ENCODE measurements at regions not wholly inside any gene's neighbourhood (a gene's known extent, or its start where the extent isn't known, plus 50 kb on each side); places are given as distances from the start of the nearest gene placed in this dataset.

DNA sequence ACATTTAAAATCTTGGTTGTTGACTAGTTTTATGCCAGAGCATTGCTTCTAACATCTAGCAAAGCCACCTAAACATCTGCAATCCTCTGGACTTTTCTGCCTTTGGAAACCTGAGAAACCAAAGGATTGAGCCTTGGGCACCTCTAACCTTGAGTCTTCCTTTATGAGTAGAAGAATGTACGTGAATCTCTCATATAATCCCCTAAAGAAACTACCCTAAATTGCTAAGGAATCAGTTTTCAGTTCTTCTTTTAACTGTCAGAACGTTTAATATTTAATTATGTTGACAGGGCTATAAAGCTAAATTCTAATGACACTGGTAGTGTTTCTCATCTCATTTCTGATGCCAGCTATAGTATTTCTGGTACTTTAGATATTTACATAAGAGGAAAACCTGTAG lies 997.3 kb downstream of the AMY1C start:
- no peak for FAIRE-seq
- H3K9me3 ChIP-seq (ENCODE audit: control insufficient read depth in 2 of 2, insufficient read depth in 1 of 2, low read depth in 1 of 2, low read length in 1 of 2): no peaks in the 10 kb centered on the region
- WGBS, 3 donors: 33 to 63% (median 45%) methylated on average over 2 of the region's 2 CpGs

DNA sequence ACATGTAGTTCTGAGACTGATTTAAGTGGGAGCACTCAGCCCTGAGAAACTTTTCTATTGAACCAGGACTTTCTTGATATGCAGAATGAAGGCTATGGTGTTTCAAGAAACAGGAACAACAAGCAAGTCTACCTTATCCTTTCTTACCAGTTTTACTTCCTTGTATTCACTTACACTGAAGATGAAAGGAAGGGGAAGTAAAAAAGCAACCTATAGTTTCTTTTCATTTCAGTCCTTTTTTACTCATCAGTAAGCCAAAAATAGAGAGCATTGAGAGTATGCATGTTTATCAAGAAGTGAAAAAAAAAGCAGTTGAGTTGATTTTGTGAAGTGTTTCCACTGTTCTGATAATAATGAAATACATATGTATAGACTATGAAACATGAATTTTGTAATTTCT lies 1010.3 kb downstream of the AMY1C start:
- Histone ChIP-seq H3K27me3 (ENCODE audit: control insufficient read depth in 3 of 3, insufficient read depth in 3 of 3, low read length in 3 of 3) (no peaks in the 10 kb centered on the region), H3K36me3 (ENCODE audit: control insufficient read depth in 3 of 3, insufficient read depth in 2 of 3, low read depth in 1 of 3, low read length in 3 of 3) (no peaks in the 10 kb centered on the region), H3K9me3 (ENCODE audit: control insufficient read depth in 2 of 2, insufficient read depth in 1 of 2, low read depth in 1 of 2, low read length in 1 of 2) (no peaks in the 10 kb centered on the region), H3K27ac (ENCODE audit: low read depth in 1 of 3, low read length in 2 of 3) (no peak overlapping the region), H3K4me3 (ENCODE audit: low read depth in 1 of 3, low read length in 3 of 3) (no peak overlapping the region), H3K4me1 (ENCODE audit: control insufficient read depth in 3 of 3, insufficient read depth in 2 of 3, low read depth in 1 of 3, low read length in 2 of 3) (no peaks in the 10 kb centered on the region)
- DNase-seq (no peak), FAIRE-seq (no peak)

More for the DNA sequence above, 997.3 kb downstream of the AMY1C start:
- no peak for DNase-seq
- Histone ChIP-seq H3K4me3 (ENCODE audit: low read depth in 1 of 3, low read length in 3 of 3) (no peak overlapping the region), H3K36me3 (ENCODE audit: control insufficient read depth in 3 of 3, insufficient read depth in 2 of 3, low read depth in 1 of 3, low read length in 3 of 3) (no peaks in the 10 kb centered on the region), H3K4me1 (ENCODE audit: control insufficient read depth in 3 of 3, insufficient read depth in 2 of 3, low read depth in 1 of 3, low read length in 2 of 3) (no peaks in the 10 kb centered on the region), H3K27ac (ENCODE audit: low read depth in 1 of 3, low read length in 2 of 3) (no peak overlapping the region), H3K27me3 (ENCODE audit: control insufficient read depth in 3 of 3, insufficient read depth in 3 of 3, low read length in 3 of 3) (no peaks in the 10 kb centered on the region)

DNA sequence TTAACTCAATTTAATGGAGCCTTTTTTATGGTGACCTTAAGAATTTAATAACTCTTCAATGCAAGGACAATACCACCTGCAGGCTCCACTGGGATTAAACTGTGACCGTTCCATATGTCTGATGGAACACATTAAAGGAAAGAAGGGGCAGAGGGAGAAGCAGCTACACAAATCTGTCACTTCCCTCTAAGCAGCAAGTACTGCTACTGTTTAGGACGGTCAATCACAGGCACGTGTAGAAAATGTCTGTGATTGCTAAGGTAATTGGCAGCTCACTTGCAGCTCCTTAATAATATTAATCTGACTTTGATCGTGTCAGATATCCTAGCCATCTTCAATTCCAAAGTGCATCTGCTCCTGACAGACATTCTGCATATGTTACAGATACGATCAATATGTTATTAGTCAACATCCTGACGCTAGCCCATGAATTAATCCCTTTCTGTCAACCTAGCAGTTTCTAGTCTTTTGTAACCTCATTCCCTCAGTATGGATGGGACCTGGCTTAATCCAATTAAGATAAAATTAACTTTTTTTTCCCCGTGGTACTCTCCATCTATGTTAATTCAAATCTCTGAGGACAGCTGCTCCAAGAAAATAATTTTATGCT lies 1012.4 kb downstream of the AMY1C start:
- Histone ChIP-seq H3K4me3 (ENCODE audit: low read depth in 1 of 3, low read length in 3 of 3) (no peak overlapping the region), H3K27me3 (ENCODE audit: control insufficient read depth in 3 of 3, insufficient read depth in 3 of 3, low read length in 3 of 3) (no peaks in the 10 kb centered on the region), H3K36me3 (ENCODE audit: control insufficient read depth in 3 of 3, insufficient read depth in 2 of 3, low read depth in 1 of 3, low read length in 3 of 3) (no peaks in the 10 kb centered on the region), H3K27ac (ENCODE audit: low read depth in 1 of 3, low read length in 2 of 3) (no peak overlapping the region), H3K9me3 (ENCODE audit: control insufficient read depth in 2 of 2, insufficient read depth in 1 of 2, low read depth in 1 of 2, low read length in 1 of 2) (no peaks in the 10 kb centered on the region), H3K4me1 (ENCODE audit: control insufficient read depth in 3 of 3, insufficient read depth in 2 of 3, low read depth in 1 of 3, low read length in 2 of 3) (no peaks in the 10 kb centered on the region)
- DNase-seq (no peak), FAIRE-seq (no peak)
- WGBS, 3 donors: 65 to 72% (median 66%) methylated on average over 7 of the region's 7 CpGs

DNA sequence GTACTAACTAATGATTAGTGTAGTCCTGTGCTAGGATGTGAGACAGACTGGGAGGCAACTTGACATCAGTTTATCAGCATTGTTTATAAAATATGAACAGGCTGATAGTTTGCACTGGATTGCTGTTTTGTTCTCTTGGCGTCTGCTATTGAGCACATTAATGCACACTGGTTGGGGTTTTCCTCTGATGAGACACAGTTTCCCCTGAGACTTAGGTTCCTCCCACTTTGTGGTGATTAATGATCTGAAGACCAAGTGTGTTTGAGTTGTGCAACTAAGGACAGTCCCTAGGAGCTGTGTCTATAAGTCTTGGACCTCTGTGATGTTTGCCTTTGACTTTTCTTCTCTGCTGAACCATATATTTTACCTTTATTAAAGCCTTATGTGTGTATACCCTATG lies 1015.4 kb downstream of the AMY1C start:
- no peak overlapping the region for H3K4me3 ChIP-seq (ENCODE audit: low read depth in 1 of 3, low read length in 3 of 3)
- H3K4me1 ChIP-seq (ENCODE audit: control insufficient read depth in 3 of 3, insufficient read depth in 2 of 3, low read depth in 1 of 3, low read length in 2 of 3): no peaks in the 10 kb centered on the region
- no peaks in the 10 kb centered on the region for H3K36me3 ChIP-seq (ENCODE audit: control insufficient read depth in 3 of 3, insufficient read depth in 2 of 3, low read depth in 1 of 3, low read length in 3 of 3)
- H3K9me3 ChIP-seq (ENCODE audit: control insufficient read depth in 2 of 2, insufficient read depth in 1 of 2, low read depth in 1 of 2, low read length in 1 of 2): no peaks in the 10 kb centered on the region
- no peak for DNase-seq
- H3K27me3 ChIP-seq (ENCODE audit: control insufficient read depth in 3 of 3, insufficient read depth in 3 of 3, low read length in 3 of 3): no peaks in the 10 kb centered on the region
- no peak overlapping the region for H3K27ac ChIP-seq (ENCODE audit: low read depth in 1 of 3, low read length in 2 of 3)
- 42 to 59% (median 48%) methylated on average over 1 of the region's 1 CpG for WGBS, 3 donors
- no peak for FAIRE-seq

DNA sequence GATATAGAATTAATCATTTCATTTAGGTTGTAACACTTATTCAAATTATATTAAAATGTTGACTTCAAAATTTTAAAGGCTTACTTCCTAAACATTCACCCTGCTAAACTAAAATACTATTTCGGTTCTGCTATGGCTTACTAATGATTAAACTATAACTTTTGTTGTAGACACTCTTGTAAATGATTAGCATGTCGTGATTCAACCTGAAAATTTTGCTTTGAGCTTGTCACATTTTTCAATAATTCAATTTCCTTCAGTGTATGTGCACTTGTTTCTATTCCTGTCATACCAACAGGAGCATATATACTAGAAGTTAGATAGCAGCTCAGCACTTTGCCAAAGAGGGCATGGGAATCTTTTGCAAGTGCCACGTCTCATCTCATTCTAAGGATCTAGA lies 1018.8 kb downstream of the AMY1C start:
- no peaks in the 10 kb centered on the region for H3K36me3 ChIP-seq (ENCODE audit: control insufficient read depth in 3 of 3, insufficient read depth in 2 of 3, low read depth in 1 of 3, low read length in 3 of 3)
- H3K9me3 ChIP-seq (ENCODE audit: control insufficient read depth in 2 of 2, insufficient read depth in 1 of 2, low read depth in 1 of 2, low read length in 1 of 2): no peaks in the 10 kb centered on the region
- H3K27ac ChIP-seq (ENCODE audit: low read depth in 1 of 3, low read length in 2 of 3): no peak overlapping the region
- DNase-seq (no peak), FAIRE-seq (no peak)
- H3K4me1 ChIP-seq (ENCODE audit: control insufficient read depth in 3 of 3, insufficient read depth in 2 of 3, low read depth in 1 of 3, low read length in 2 of 3): no peaks in the 10 kb centered on the region
- H3K4me3 ChIP-seq (ENCODE audit: low read depth in 1 of 3, low read length in 3 of 3): no peak overlapping the region
- no peaks in the 10 kb centered on the region for H3K27me3 ChIP-seq (ENCODE audit: control insufficient read depth in 3 of 3, insufficient read depth in 3 of 3, low read length in 3 of 3)
- WGBS, 3 donors: 45 to 60% (median 46%) methylated on average over 3 of the region's 3 CpGs

DNA sequence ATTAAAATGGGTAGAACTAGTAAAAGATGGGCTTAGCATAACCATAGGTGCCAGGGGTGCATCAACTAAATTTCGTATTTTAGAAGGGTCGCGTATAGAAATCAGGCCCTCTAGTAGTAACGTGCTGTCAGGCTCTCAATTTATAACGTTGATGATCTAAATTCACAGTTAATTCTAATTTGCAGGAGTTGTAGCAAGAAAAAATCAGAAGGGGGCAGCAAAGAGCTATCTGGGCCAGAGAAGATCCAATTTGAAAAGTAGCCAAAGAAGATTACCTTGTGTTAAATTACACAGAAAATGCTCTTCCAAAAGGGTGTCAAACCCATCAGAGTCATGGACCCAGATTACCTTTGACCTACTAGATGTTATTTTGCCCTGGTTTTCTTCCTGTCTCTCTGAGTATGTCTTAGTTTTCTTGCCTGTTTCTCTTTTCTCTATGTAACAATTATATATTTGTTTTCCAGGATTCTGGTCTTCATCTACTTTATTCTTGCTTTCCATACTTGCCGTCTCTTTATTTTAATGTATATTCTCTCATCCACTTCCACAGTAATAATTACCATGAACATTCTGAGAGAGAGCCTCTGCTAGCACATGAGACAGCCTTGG lies 1030.9 kb downstream of the AMY1C start:
- Histone ChIP-seq H3K27me3 (ENCODE audit: control insufficient read depth in 3 of 3, insufficient read depth in 3 of 3, low read length in 3 of 3) (no peaks in the 10 kb centered on the region), H3K27ac (ENCODE audit: low read depth in 1 of 3, low read length in 2 of 3) (no peak overlapping the region), H3K36me3 (ENCODE audit: control insufficient read depth in 3 of 3, insufficient read depth in 2 of 3, low read depth in 1 of 3, low read length in 3 of 3) (no peaks in the 10 kb centered on the region), H3K4me1 (ENCODE audit: control insufficient read depth in 3 of 3, insufficient read depth in 2 of 3, low read depth in 1 of 3, low read length in 2 of 3) (no peaks in the 10 kb centered on the region), H3K4me3 (ENCODE audit: low read depth in 1 of 3, low read length in 3 of 3) (no peak overlapping the region), H3K9me3 (ENCODE audit: control insufficient read depth in 2 of 2, insufficient read depth in 1 of 2, low read depth in 1 of 2, low read length in 1 of 2) (no peaks in the 10 kb centered on the region)
- FAIRE-seq (no peak), DNase-seq (peak; percentile 24 to 40)
- 10 to 18% (median 11%) methylated on average over 6 of the region's 6 CpGs for WGBS, 3 donors

DNA sequence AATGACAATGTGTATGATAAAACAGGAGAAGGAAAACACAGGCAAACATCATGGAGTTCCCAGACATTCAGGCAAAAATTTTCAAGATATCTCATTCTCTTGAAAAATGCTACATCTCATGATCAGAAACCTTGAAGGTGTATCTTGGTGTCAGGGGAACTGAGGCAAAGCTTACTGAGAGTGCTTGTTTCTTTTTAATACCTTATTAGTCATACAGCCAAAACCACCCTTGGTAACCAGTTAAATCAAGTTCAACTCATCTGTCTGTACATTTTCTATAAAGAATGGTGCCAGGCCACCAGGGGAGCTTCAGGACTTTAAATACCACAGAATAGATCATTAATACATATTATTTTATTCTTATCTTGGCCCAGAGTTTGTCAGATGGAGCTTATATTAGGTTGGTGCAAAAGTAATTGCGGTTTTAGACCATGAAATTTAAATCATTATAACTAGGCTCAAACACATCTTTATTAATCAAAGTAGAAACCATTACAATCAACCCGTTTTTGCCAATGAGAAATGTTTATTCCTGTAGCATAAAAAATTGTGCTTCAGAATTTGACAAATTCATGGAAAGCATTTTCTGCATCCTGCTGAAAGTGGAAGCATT lies 1036.0 kb downstream of the AMY1C start:
- no peak overlapping the region for H3K27ac ChIP-seq (ENCODE audit: low read depth in 1 of 3, low read length in 2 of 3)
- DNase-seq (no peak), FAIRE-seq (no peak)

DNA sequence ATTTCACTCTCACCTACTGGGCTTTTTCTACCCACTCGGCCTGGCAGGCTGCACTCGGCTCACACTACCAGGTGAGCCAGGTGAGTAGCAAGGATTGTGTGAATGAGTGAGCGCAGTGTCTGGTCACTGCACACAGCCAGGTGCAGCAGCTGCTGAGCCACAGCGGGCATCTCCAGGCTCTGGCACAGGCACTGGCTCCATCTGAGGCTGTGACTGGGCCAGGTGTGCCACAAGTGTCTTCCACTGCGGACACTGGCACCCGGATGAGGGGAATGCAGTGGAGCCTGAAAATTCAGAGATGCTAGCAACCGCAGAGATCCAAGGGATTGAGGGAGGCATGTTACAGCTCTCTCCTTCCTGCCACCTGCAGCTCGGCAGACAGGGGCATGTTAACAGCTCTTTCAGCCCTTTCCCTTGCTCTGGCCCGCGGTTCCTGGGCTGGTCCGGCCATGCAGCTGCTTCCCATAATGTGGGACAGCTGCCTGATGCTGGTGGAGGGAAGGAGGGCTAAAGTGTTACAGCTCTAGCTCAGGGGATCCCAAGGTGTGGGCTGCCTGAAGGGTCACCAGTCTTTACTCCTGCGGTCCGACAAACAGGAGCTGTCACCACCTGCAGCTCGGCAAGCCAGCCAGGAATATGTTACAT lies 1038.3 kb downstream of the AMY1C start:
- Histone ChIP-seq H3K9me3 (ENCODE audit: control insufficient read depth in 2 of 2, insufficient read depth in 1 of 2, low read depth in 1 of 2, low read length in 1 of 2) (no peaks in the 10 kb centered on the region), H3K4me1 (ENCODE audit: control insufficient read depth in 3 of 3, insufficient read depth in 2 of 3, low read depth in 1 of 3, low read length in 2 of 3) (no peaks in the 10 kb centered on the region), H3K27ac (ENCODE audit: low read depth in 1 of 3, low read length in 2 of 3) (no peak overlapping the region), H3K27me3 (ENCODE audit: control insufficient read depth in 3 of 3, insufficient read depth in 3 of 3, low read length in 3 of 3) (no peaks in the 10 kb centered on the region), H3K4me3 (ENCODE audit: low read depth in 1 of 3, low read length in 3 of 3) (no peak overlapping the region), H3K36me3 (ENCODE audit: control insufficient read depth in 3 of 3, insufficient read depth in 2 of 3, low read depth in 1 of 3, low read length in 3 of 3) (no peaks in the 10 kb centered on the region)
- FAIRE-seq (no peak), DNase-seq (no peak)
- 85 to 94% (median 89%) methylated on average over 14 of the region's 14 CpGs for WGBS, 3 donors

More for the DNA sequence above, 1036.0 kb downstream of the AMY1C start:
- Histone ChIP-seq H3K9me3 (ENCODE audit: control insufficient read depth in 2 of 2, insufficient read depth in 1 of 2, low read depth in 1 of 2, low read length in 1 of 2) (no peaks in the 10 kb centered on the region), H3K36me3 (ENCODE audit: control insufficient read depth in 3 of 3, insufficient read depth in 2 of 3, low read depth in 1 of 3, low read length in 3 of 3) (no peaks in the 10 kb centered on the region), H3K4me3 (ENCODE audit: low read depth in 1 of 3, low read length in 3 of 3) (no peak overlapping the region), H3K4me1 (ENCODE audit: control insufficient read depth in 3 of 3, insufficient read depth in 2 of 3, low read depth in 1 of 3, low read length in 2 of 3) (no peaks in the 10 kb centered on the region), H3K27me3 (ENCODE audit: control insufficient read depth in 3 of 3, insufficient read depth in 3 of 3, low read length in 3 of 3) (no peaks in the 10 kb centered on the region)
- 61 to 66% (median 65%) methylated on average over 2 of the region's 2 CpGs for WGBS, 3 donors
